Adrenal gland (tissue), 5 donors: ENCODE measurements at regions not wholly inside any gene's neighbourhood (a gene's known extent, or its start where the extent isn't known, plus 50 kb on each side); places are given as distances from the start of the nearest gene placed in this dataset.

Experiments used
- POLR2A ChIP-seq, 2 donors: fragments of 450-650 bp; IDR thresholded peaks; one replicate each; pipeline ENCODE4 v1.6.1; 2017; ENCODE audit warnings: antibody characterized with exemption in 2 of 2, mild to moderate bottlenecking in 2 of 2, moderate library complexity in 1 of 2
- TF ChIP-seq, protein P1 (sequence below), 6 experiments: fragments of 450-650 bp in 4 of 6; fragments of 200-600 bp in 2 of 6; sonication (generic) in 1 of 6; IDR thresholded peaks; 1 replicate in 5 of 6; 2 replicates in 1 of 6; pipeline versions ENCODE4 v1.5.1 to v1.8.0; 2016 to 2021; ENCODE audit warnings: antibody characterized with exemption in 6 of 6, mild to moderate bottlenecking in 2 of 6, moderate library complexity in 1 of 6
- donor health status: DM: no; HTN: no; CAD: no.

DNA sequence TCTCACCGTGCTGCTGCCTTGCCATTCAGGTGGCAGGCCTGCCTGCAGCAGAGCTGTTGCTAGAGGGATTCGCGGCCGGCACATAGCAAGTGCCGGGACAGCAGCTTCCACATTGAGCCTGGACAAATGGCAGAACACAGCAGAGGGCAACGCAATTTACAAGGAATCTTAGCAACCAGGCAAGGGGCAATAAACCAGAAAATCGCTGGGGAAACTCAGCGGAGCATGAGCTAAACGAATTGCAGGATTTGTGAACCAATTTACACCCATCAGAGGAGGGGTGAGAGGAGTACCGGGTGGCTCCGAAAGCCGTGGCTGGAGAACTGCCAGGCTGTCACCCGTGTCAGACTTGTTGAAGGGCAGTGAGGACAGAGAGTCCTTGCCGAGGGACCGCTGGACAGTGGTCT, 58.6 kb upstream of the LOXL4 start:
- TF ChIP-seq, protein P1, sequence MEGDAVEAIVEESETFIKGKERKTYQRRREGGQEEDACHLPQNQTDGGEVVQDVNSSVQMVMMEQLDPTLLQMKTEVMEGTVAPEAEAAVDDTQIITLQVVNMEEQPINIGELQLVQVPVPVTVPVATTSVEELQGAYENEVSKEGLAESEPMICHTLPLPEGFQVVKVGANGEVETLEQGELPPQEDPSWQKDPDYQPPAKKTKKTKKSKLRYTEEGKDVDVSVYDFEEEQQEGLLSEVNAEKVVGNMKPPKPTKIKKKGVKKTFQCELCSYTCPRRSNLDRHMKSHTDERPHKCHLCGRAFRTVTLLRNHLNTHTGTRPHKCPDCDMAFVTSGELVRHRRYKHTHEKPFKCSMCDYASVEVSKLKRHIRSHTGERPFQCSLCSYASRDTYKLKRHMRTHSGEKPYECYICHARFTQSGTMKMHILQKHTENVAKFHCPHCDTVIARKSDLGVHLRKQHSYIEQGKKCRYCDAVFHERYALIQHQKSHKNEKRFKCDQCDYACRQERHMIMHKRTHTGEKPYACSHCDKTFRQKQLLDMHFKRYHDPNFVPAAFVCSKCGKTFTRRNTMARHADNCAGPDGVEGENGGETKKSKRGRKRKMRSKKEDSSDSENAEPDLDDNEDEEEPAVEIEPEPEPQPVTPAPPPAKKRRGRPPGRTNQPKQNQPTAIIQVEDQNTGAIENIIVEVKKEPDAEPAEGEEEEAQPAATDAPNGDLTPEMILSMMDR (IDR thresholded peaks at IDR 0.05), result no peak
- TF ChIP-seq POLR2A (IDR thresholded peaks at IDR 0.05), result no peak
